GM12874 (cell line): ENCODE measurements at regions not wholly inside any gene's neighbourhood (a gene's known extent, or its start where the extent isn't known, plus 50 kb on each side); places are given as distances from the start of the nearest gene placed in this dataset.

Experiments
- TF ChIP-seq, protein P1 (sequence below): IDR thresholded peaks from 2 replicates; pipeline ENCODE4 v1.5.1; 2011; ENCODE audit warnings: low read depth, mild to moderate bottlenecking, control low read depth, low read length, moderate library complexity; ENCODE audit not compliant: insufficient read depth

- TF ChIP-seq, protein P1, sequence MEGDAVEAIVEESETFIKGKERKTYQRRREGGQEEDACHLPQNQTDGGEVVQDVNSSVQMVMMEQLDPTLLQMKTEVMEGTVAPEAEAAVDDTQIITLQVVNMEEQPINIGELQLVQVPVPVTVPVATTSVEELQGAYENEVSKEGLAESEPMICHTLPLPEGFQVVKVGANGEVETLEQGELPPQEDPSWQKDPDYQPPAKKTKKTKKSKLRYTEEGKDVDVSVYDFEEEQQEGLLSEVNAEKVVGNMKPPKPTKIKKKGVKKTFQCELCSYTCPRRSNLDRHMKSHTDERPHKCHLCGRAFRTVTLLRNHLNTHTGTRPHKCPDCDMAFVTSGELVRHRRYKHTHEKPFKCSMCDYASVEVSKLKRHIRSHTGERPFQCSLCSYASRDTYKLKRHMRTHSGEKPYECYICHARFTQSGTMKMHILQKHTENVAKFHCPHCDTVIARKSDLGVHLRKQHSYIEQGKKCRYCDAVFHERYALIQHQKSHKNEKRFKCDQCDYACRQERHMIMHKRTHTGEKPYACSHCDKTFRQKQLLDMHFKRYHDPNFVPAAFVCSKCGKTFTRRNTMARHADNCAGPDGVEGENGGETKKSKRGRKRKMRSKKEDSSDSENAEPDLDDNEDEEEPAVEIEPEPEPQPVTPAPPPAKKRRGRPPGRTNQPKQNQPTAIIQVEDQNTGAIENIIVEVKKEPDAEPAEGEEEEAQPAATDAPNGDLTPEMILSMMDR, result no peak
These were observed 101.4 kb upstream of the SLC1A3 start for GRCh38 chr5:36505021-36505420.

- TF ChIP-seq, protein P1, result peak; percentile 81
These were observed 99.0 kb upstream of the SLC1A3 start for GRCh38 chr5:36507332-36507952.

DNA sequence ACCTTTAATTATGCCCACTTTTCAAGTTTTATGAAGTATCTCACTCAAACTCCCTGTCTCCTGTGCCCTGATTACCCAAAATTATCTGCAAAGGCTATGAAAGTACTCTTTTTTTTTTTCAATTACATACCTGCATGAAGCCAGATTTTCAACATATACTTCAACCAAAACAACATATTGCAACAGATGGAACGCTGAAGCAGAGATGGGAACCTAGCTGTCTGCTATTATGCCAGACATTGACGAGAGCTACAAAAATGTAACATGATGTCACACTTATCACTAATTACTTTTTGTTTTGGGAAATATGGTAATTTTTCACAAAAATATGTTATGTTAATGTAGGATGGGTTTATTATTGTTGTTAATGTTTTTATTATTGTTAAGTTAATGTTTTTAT lies 86.5 kb upstream of the SLC1A3 start:
- TF ChIP-seq, protein P1, result no peak

- TF ChIP-seq, protein P1, result no peak
These were observed 85.2 kb upstream of the SLC1A3 start for GRCh38 chr5:36521219-36521618.

DNA sequence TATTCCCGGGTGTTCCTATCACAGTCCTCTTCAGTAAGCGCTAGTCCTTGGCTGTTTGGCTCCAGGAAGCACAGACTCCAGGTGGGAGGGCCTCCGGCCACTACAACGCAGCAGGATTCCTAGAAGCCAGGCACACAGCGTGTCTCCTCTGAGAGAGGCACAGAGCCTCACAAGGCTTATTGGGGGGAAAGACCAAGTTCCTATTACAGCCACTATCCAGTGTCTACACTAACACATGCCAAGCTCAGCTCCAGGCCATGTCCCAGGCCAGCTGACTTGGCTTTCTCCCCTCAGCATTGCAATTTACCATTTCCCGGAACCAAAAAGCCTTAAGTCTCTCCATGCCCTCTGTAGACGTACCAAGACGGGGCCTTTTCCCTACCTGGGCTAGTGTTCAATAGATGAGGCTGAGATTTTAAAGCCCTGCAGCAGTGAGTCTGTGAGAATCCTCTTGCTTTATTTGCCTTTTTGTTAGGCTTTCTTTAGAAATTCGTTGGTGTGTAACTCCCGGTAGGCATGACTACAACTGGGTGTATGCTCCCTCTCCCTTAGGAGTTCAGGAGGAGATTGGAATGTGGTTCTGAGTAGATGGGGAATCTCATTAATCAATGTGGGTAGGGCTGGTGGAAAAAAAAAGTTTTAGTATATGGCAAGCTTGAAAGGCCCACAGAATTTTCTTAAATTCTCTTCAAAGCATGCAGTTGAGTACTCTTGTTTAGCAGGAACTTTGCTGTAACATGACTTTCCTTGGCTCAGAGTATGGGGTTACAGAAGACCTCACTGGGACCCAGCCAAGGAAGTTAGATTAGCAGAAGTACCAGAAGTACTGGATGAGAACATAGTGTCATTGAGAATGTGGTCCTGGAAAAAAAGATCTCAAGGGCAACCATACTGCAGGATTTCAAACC lies 84.3 kb upstream of the SLC1A3 start:
- TF ChIP-seq, protein P1, result no peak

DNA sequence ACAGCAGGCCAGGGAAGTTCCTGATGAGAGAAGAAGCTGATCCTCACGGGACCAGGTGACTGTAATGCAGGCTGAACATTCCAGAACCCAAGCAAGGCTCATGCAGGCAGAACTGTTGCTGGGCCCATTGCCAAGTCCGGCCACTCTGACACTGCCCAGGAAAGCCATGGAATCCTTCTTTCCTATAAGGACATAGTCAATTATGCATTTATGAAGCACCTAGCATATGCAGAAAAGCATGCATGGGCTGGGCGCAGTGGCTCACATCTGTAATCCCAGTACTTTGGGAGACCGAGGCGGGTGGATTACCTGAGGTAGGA lies 83.7 kb upstream of the SLC1A3 start:
- TF ChIP-seq, protein P1, result no peak

DNA sequence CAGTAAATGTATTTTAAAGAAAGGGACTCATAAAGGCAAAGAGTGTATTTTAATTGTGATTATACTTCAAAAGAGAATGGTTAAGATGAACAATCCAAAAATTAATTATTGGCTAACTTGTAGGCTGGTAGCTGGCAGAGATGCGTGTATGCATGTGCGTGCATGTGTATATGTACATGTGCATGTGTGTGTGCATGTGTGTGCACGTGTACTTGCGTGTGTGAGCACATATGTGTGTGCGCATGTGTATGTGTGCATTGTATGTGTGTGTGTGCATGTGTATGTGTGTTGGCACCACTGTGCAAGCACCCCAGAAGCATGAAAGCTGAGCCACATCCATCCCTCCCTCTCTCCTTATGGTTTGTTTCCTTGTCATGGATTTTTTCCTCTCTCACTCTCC lies 83.0 kb upstream of the SLC1A3 start:
- TF ChIP-seq, protein P1, result no peak
